ENCODE measurements at regions not wholly inside any gene's neighbourhood (a gene's known extent, or its start where the extent isn't known, plus 50 kb on each side); places are given as distances from the start of the nearest gene placed in this dataset.
A peak's percentile ranks its signal among the peaks of the same experiment; 100 is the strongest.

DNA sequence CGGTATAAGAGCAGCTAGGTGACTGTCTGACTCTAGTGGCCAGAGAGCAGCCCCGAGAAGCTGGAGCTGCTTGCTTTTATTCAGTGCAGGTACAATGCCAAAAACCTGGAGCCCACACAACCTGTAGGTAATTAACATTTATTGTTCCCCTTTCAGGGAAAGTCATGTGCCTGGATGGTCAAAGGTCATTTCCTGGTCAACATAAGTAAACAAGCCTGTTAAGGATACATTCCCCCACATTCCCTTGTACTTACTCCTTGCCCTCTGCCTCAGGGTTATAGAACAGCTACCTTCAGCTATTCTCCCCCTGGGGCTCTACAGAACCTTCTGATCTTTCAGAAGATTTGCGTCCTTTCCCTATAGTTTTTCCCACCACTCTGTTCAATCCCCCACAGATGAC lies 253.4 kb downstream of the TMA16 start:
- no peak overlapping the region for H3K27ac ChIP-seq (ENCODE audit: low read length)
- H3K9ac ChIP-seq (ENCODE audit: low read length), result no peak overlapping the region
- no peak overlapping the region for H3K4me2 ChIP-seq (ENCODE audit: low read length)
- no peaks in the 10 kb centered on the region for H3K27me3 ChIP-seq (ENCODE audit: low read depth, low read length)
- H3K36me3 ChIP-seq (replicated peaks; ENCODE audit: low read depth, low read length), result peaks cover 17% of the 10 kb centered on the region
- no peak overlapping the region for H3K4me3 ChIP-seq (ENCODE audit: low read length)
- no peaks in the 10 kb centered on the region for H3K79me2 ChIP-seq (ENCODE audit: low read length)
- peaks cover 23% of the 10 kb centered on the region for H3K9me3 ChIP-seq (ENCODE audit: insufficient read depth, low read length)
- H2AFZ ChIP-seq (ENCODE audit: low read depth, low read length), result no peak overlapping the region
- no peaks in the 10 kb centered on the region for H4K20me1 ChIP-seq (ENCODE audit: insufficient read depth, low read length)
- TF ChIP-seq, protein P1, sequence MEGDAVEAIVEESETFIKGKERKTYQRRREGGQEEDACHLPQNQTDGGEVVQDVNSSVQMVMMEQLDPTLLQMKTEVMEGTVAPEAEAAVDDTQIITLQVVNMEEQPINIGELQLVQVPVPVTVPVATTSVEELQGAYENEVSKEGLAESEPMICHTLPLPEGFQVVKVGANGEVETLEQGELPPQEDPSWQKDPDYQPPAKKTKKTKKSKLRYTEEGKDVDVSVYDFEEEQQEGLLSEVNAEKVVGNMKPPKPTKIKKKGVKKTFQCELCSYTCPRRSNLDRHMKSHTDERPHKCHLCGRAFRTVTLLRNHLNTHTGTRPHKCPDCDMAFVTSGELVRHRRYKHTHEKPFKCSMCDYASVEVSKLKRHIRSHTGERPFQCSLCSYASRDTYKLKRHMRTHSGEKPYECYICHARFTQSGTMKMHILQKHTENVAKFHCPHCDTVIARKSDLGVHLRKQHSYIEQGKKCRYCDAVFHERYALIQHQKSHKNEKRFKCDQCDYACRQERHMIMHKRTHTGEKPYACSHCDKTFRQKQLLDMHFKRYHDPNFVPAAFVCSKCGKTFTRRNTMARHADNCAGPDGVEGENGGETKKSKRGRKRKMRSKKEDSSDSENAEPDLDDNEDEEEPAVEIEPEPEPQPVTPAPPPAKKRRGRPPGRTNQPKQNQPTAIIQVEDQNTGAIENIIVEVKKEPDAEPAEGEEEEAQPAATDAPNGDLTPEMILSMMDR (IDR thresholded peaks at IDR 0.05; ENCODE audit: low read depth, low read length), result no peak
- no peak for TF ChIP-seq EZH2phosphoT487 (IDR thresholded peaks at IDR 0.05; ENCODE audit: low read depth)
- H3K4me1 ChIP-seq (ENCODE audit: low read length), result peaks cover 18% of the 10 kb centered on the region

DNA sequence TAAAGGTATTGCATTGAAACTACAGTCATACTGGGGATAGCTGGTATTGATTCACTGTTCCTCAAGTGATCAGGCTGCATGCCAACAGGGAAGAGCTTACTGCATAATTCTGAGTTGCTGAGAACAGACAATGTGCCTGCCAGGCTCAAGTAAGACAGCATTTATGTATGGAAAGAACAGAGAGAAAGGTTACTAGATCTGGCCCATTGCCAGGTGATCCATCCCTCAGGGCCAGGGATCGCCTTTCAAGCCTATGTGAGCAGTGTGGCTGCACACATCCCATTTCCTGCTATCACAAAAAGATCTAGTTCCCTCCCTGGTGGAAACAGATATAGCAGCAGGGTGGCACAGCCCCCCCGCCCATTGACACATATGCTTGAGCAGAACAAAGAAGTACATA lies 254.0 kb downstream of the TMA16 start:
- no peak overlapping the region for H3K4me3 ChIP-seq (ENCODE audit: low read length)
- peaks cover 18% of the 10 kb centered on the region for H3K4me1 ChIP-seq (ENCODE audit: low read length)
- H3K27ac ChIP-seq (ENCODE audit: low read length), result no peak overlapping the region
- H3K27me3 ChIP-seq (ENCODE audit: low read depth, low read length), result no peaks in the 10 kb centered on the region
- peaks cover 17% of the 10 kb centered on the region for H3K36me3 ChIP-seq (replicated peaks; ENCODE audit: low read depth, low read length)
- no peak overlapping the region for H3K4me2 ChIP-seq (ENCODE audit: low read length)
- H3K9ac ChIP-seq (ENCODE audit: low read length), result no peak overlapping the region
- peaks cover 23% of the 10 kb centered on the region for H3K9me3 ChIP-seq (ENCODE audit: insufficient read depth, low read length)
- no peak for TF ChIP-seq EZH2phosphoT487 (IDR thresholded peaks at IDR 0.05; ENCODE audit: low read depth)
- TF ChIP-seq, protein P1 (IDR thresholded peaks at IDR 0.05; ENCODE audit: low read depth, low read length), result no peak
- no peak overlapping the region for H2AFZ ChIP-seq (ENCODE audit: low read depth, low read length)
- H4K20me1 ChIP-seq (ENCODE audit: insufficient read depth, low read length), result no peaks in the 10 kb centered on the region
- no peaks in the 10 kb centered on the region for H3K79me2 ChIP-seq (ENCODE audit: low read length)

DNA sequence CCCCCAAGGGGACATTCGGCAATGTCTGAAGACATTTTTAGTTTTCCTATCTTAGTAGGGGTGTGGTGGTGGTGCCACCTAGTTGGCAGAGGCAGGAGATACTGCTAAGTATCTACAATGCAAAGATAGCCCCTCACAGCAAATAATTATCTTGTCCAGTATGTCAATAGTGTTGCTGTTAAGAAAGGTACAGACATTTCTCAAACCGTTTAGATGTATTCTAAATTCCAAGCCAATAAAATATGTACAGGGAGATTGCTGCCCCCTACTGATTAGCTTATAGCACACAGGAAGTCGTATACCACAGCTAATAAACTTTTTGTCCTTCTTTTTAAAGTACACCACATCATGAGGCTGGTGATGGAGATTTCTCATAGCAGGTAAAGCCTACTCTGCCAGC lies 260.5 kb downstream of the TMA16 start:
- H4K20me1 ChIP-seq (ENCODE audit: insufficient read depth, low read length), result no peaks in the 10 kb centered on the region
- H3K4me2 ChIP-seq (ENCODE audit: low read length), result peak overlapping the region; percentile 72
- peak overlapping the region; percentile 86 for H2AFZ ChIP-seq (ENCODE audit: low read depth, low read length)
- peak overlapping the region; percentile 67 for H3K4me3 ChIP-seq (ENCODE audit: low read length)
- peak overlapping the region; percentile 44 for H3K9ac ChIP-seq (ENCODE audit: low read length)
- no peaks in the 10 kb centered on the region for H3K27me3 ChIP-seq (ENCODE audit: low read depth, low read length)
- TF ChIP-seq, protein P1 (IDR thresholded peaks at IDR 0.05; ENCODE audit: low read depth, low read length), result peak; percentile 99
- no peak for TF ChIP-seq EZH2phosphoT487 (IDR thresholded peaks at IDR 0.05; ENCODE audit: low read depth)
- H3K4me1 ChIP-seq (ENCODE audit: low read length), result peaks cover 12% of the 10 kb centered on the region
- no peak overlapping the region for H3K27ac ChIP-seq (ENCODE audit: low read length)
- no peaks in the 10 kb centered on the region for H3K36me3 ChIP-seq (replicated peaks; ENCODE audit: low read depth, low read length)
- H3K9me3 ChIP-seq (ENCODE audit: insufficient read depth, low read length), result no peaks in the 10 kb centered on the region
- H3K79me2 ChIP-seq (ENCODE audit: low read length), result no peaks in the 10 kb centered on the region

DNA sequence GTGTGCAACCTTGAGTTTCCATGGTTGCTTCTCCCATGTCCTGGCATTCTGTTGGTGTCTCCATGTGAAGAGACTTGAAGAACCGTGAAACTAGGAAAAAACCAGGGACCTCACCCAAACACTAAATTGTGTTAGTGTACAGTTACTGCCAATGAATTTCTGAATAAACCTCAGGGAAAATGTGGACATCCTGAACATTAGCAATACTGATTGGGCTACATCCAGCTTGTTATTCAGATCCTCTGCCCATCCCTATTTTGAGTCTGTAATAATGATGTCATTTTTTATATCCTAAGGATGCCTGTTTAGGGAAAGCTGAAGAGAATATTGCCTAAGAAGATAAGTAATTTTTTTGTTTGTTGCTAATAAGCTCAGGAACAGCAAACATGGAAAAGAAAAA lies 262.7 kb downstream of the TMA16 start:
- H3K27ac ChIP-seq (ENCODE audit: low read length), result no peak overlapping the region
- no peak overlapping the region for H3K9ac ChIP-seq (ENCODE audit: low read length)

More for the DNA sequence above, 262.7 kb downstream of the TMA16 start:
- Histone ChIP-seq H3K4me2 (ENCODE audit: low read length) (no peak overlapping the region), H2AFZ (ENCODE audit: low read depth, low read length) (no peak overlapping the region), H3K27me3 (ENCODE audit: low read depth, low read length) (no peaks in the 10 kb centered on the region), H3K79me2 (ENCODE audit: low read length) (no peaks in the 10 kb centered on the region), H3K4me3 (ENCODE audit: low read length) (no peak overlapping the region), H3K4me1 (ENCODE audit: low read length) (peaks cover 12% of the 10 kb centered on the region), H3K36me3 (replicated peaks; ENCODE audit: low read depth, low read length) (no peaks in the 10 kb centered on the region), H3K9me3 (ENCODE audit: insufficient read depth, low read length) (no peaks in the 10 kb centered on the region), H4K20me1 (ENCODE audit: insufficient read depth, low read length) (no peaks in the 10 kb centered on the region)
- TF ChIP-seq EZH2phosphoT487 (IDR thresholded peaks at IDR 0.05; ENCODE audit: low read depth), result no peak
- TF ChIP-seq, protein P1 (IDR thresholded peaks at IDR 0.05; ENCODE audit: low read depth, low read length), result no peak

Data from OCI-LY3 (cell line).